GM12878 (cell line): ENCODE measurements at regions not wholly inside any gene's neighbourhood (a gene's known extent, or its start where the extent isn't known, plus 50 kb on each side); places are given as distances from the start of the nearest gene placed in this dataset.

Experiments
- ATAC-seq: fragments of 200-7000 bp; cut with Tn5 transposase; 3 replicates; pipeline ENCODE4 v1.9.1; 2020; ENCODE audit warnings: mild to moderate bottlenecking, moderate library complexity
- BruUV-seq: library from RNA; stranded (reverse); fragments of 400-500 nt; replicated peaks from 2 replicates; lab custom pipeline; 2021; lab: Mats Ljungman, UMichigan
- CTCF ChIA-PET: fragments of 300-600 bp; sonication (Branson Sonifier 250); formaldehyde crosslinking; extraction: SDS; loops from one replicate; lab custom pipeline; 2021; ENCODE audit warnings: inconsistent platforms; lab: Yijun Ruan, JAX
- POLR2A ChIA-PET: fragments of 350-600 bp; formaldehyde crosslinking; extraction: SDS; loops from one replicate; lab custom pipeline; 2021; ENCODE audit warnings: inconsistent platforms; lab: Charles Lee
- RAD21 ChIA-PET: fragments of 300-600 bp; sonication (Branson Sonifier 250); formaldehyde crosslinking; loops from one replicate; lab custom pipeline; 2023; ENCODE audit warnings: antibody characterized with exemption; ENCODE audit not compliant: unreplicated experiment; lab: Charles Lee
- SMC1A ChIA-PET: fragments of 300-600 bp; sonication (Branson Sonifier 250); formaldehyde crosslinking; loops from one replicate; lab custom pipeline; 2023; ENCODE audit not compliant: unreplicated experiment, uncharacterized antibody; lab: Charles Lee
- DNase-seq: peaks from one replicate; pipeline ENCODE4 v3.0.0-alpha.2; 2011; ENCODE audit warnings: low read depth, low spot score
- FAIRE-seq: peaks from 3 replicates; lab custom pipeline; 2011; peaks lifted over from hg19 to GRCh38; lab: Jason Lieb, UNC
- H2AFZ ChIP-seq: 2 replicates; pipeline ENCODE4 v1.6.0; 2011; ENCODE audit warnings: low read depth, low read length, control low read depth; ENCODE audit not compliant: control insufficient read depth
- H3K27ac ChIP-seq: 2 replicates; pipeline ENCODE4 v1.5.1; 2011; ENCODE audit warnings: control low read depth; ENCODE audit not compliant: control insufficient read depth, insufficient read depth
- H3K27me3 ChIP-seq, 2 experiments: replicated peaks in 1 of 2; 2 replicates each; pipeline versions ENCODE4 v1.6.0 to v1.6.1; 2011; ENCODE audit warnings: low read length in 1 of 2; ENCODE audit not compliant: control insufficient read depth in 2 of 2, insufficient read depth in 2 of 2
- H3K36me3 ChIP-seq, 2 experiments: 2 replicates each; pipeline ENCODE4 v1.5.1; 2011; ENCODE audit warnings: low read length in 1 of 2; ENCODE audit not compliant: control insufficient read depth in 2 of 2, insufficient read depth in 2 of 2
- H3K4me1 ChIP-seq: 2 replicates; pipeline ENCODE4 v1.6.1; 2011; ENCODE audit warnings: mild to moderate bottlenecking, low read length, moderate library complexity, mixed read lengths; ENCODE audit not compliant: control insufficient read depth, insufficient read depth
- H3K4me2 ChIP-seq: 2 replicates; pipeline ENCODE4 v1.6.0; 2011; ENCODE audit warnings: control low read depth; ENCODE audit not compliant: control insufficient read depth, insufficient read depth
- H3K4me3 ChIP-seq: fragments of 200-600 bp; sonication (generic); 2 replicates; pipeline ENCODE4 v1.5.1; 2016
- H3K79me2 ChIP-seq: 2 replicates; pipeline ENCODE4 v1.6.0; 2011; ENCODE audit warnings: low read length; ENCODE audit not compliant: control insufficient read depth, insufficient read depth
- H3K9ac ChIP-seq: 2 replicates; pipeline ENCODE4 v1.8.0; 2011; ENCODE audit warnings: low read length, control low read depth, mixed read lengths; ENCODE audit not compliant: control insufficient read depth, insufficient read depth
- H3K9me3 ChIP-seq: replicated peaks from 3 replicates; pipeline ENCODE4 v1.5.1; 2011; ENCODE audit warnings: mild to moderate bottlenecking, low read length; ENCODE audit not compliant: control insufficient read depth, insufficient read depth
- H4K20me1 ChIP-seq: 2 replicates; pipeline ENCODE4 v1.6.0; 2011; ENCODE audit not compliant: control insufficient read depth, insufficient read depth
- ATF7 ChIP-seq: fragments of 450-650 bp; IDR thresholded peaks from 2 replicates; pipeline ENCODE4 v1.6.1; 2016; ENCODE audit warnings: low read depth, mild to moderate bottlenecking
- BMI1 ChIP-seq: fragments of 450-650 bp; IDR thresholded peaks from 2 replicates; pipeline ENCODE4 v1.6.1; 2016; ENCODE audit warnings: mild to moderate bottlenecking, moderate library complexity, borderline replicate concordance
- CBFB ChIP-seq: IDR thresholded peaks from 2 replicates; pipeline ENCODE4 v1.6.1; 2016; ENCODE audit warnings: antibody characterized with exemption, low read depth
- ELK1 ChIP-seq: IDR thresholded peaks from 2 replicates; pipeline ENCODE4 v1.6.1; 2012; ENCODE audit warnings: low read depth, low read length, improper control_type of control experiment
- EZH2 ChIP-seq: IDR thresholded peaks from 2 replicates; pipeline ENCODE4 v1.6.1; 2012; ENCODE audit warnings: low read depth, mild to moderate bottlenecking, control low read depth, inconsistent platforms, low read length, borderline replicate concordance; ENCODE audit not compliant: control insufficient read depth
- JUNB ChIP-seq: IDR thresholded peaks from 2 replicates; pipeline ENCODE4 v1.6.1; 2016; ENCODE audit warnings: antibody characterized with exemption, mild to moderate bottlenecking
- KDM1A ChIP-seq: fragments of 200-600 bp; sonication (generic); IDR thresholded peaks from 2 replicates; pipeline ENCODE4 v1.6.1; 2016; ENCODE audit warnings: borderline replicate concordance
- MXI1 ChIP-seq: fragments of 150-350 bp; IDR thresholded peaks from 2 replicates; pipeline ENCODE4 v1.6.1; 2011; ENCODE audit warnings: low read depth, mild to moderate bottlenecking, inconsistent platforms, low read length, improper control_type of control experiment
- MYB ChIP-seq: fragments of 150-350 bp; IDR thresholded peaks from 2 replicates; pipeline ENCODE4 v1.6.1; 2014; ENCODE audit warnings: mild to moderate bottlenecking, low read depth, low read length, borderline replicate concordance
- NFIC ChIP-seq: IDR thresholded peaks from 2 replicates; pipeline ENCODE4 v1.6.1; 2012; ENCODE audit warnings: low read depth, mild to moderate bottlenecking, inconsistent platforms, low read length, moderate library complexity
- RBBP5 ChIP-seq: fragments of 200-600 bp; sonication (generic); conservative IDR thresholded peaks from 2 replicates; pipeline ENCODE4 v1.6.1; 2016
- SIN3A ChIP-seq: IDR thresholded peaks from 2 replicates; pipeline ENCODE4 v1.6.1; 2012; ENCODE audit warnings: low read depth, low read length, improper control_type of control experiment
- SKIL ChIP-seq: fragments of 450-650 bp; IDR thresholded peaks from 2 replicates; pipeline ENCODE4 v1.6.1; 2017; ENCODE audit warnings: mild to moderate bottlenecking, low read depth, inconsistent platforms; ENCODE audit not compliant: poor library complexity, severe bottlenecking
- STAT3 ChIP-seq: IDR thresholded peaks from 2 replicates; pipeline ENCODE4 v1.6.1; 2011; ENCODE audit warnings: low read depth, low read length, improper control_type of control experiment
- TARDBP ChIP-seq: IDR thresholded peaks from 2 replicates; pipeline ENCODE4 v1.6.1; 2016; ENCODE audit warnings: borderline replicate concordance
- TCF7 ChIP-seq: IDR thresholded peaks from 2 replicates; pipeline ENCODE4 v1.6.1; 2014; ENCODE audit warnings: antibody characterized with exemption, borderline replicate concordance
- ZNF384 ChIP-seq: IDR thresholded peaks from 2 replicates; pipeline ENCODE4 v1.6.1; 2012; ENCODE audit warnings: low read depth, mild to moderate bottlenecking, low read length, improper control_type of control experiment, borderline replicate concordance
- WGBS: methylation state at CpG from one replicate; pipeline ENCODE4 v1.1.6; 2016; ENCODE audit warnings: low lambda C conversion rate; ENCODE audit not compliant: insufficient replicate concordance, insufficient coverage; ENCODE audit errors: missing lambda C conversion rate; 5-methylcytosine and 5-hydroxymethylcytosine counted together
- in situ Hi-C: fragments of 300-500 bp; cut with MboI; formaldehyde crosslinking; loops from 9 replicates; pipeline ENCODE4 v1.14.3; 2018; ENCODE audit warnings: mixed read lengths
- intact Hi-C: fragments of 100-400 bp; cut with micrococcal nuclease; formaldehyde crosslinking; loops from one replicate; pipeline ENCODE4 v1.14.2; 2022; ENCODE audit not compliant: unreplicated experiment
- TF ChIP-seq, protein P1 (sequence below): IDR thresholded peaks from 2 replicates; pipeline ENCODE4 v1.6.1; 2011; ENCODE audit warnings: mild to moderate bottlenecking, low read depth, low read length, moderate library complexity; ENCODE audit not compliant: insufficient replicate concordance

- CTCF ChIA-PET: interaction anchor here (1.0 to 1.5 kb wide), 2 partner anchors 27 to 88 kb away, joined by 3 read pairs; no protein-coding TSS in a partner anchor
- FAIRE-seq: peak; percentile 49
- H3K9me3 ChIP-seq: peaks cover 3% of the 10 kb centered on the region; the same call in 2 of the 3 replicates
- DNase-seq: no peak
- no TSS peak for BruUV-seq
- POLR2A ChIA-PET: interaction anchor here (1.9 kb wide), 1 partner anchor 20 kb away, joined by 10 read pairs; no protein-coding TSS in a partner anchor
- no peak overlapping the region for H3K4me3 ChIP-seq
- no peaks in the 10 kb centered on the region for H4K20me1 ChIP-seq
- no peak overlapping the region for H2AFZ ChIP-seq
- H3K36me3 ChIP-seq: no peaks in the 10 kb centered on the region
- H3K27me3 ChIP-seq: no peaks in the 10 kb centered on the region
- H3K9ac ChIP-seq: no peak overlapping the region
- no peak overlapping the region for H3K27ac ChIP-seq
- SMC1A ChIA-PET: interaction anchor here (1.3 to 2.8 kb wide), 4 partner anchors 20 to 138 kb away, joined by 3 to 31 read pairs (median 4); no protein-coding TSS in a partner anchor
- peaks cover 9% of the 10 kb centered on the region for H3K4me1 ChIP-seq
- no peaks in the 10 kb centered on the region for H3K79me2 ChIP-seq
- no peak overlapping the region for H3K4me2 ChIP-seq
- WGBS: 3% methylated on average over 2 of the region's 2 CpGs
- intact Hi-C loops: no loop called here
- in situ Hi-C loops: no loop called here
- ATAC-seq: peak; percentile 88
- RAD21 ChIA-PET: interaction anchor here (1.1 to 2.6 kb wide), 3 partner anchors 19 to 97 kb away, joined by 3 to 22 read pairs (median 5); no protein-coding TSS in a partner anchor
- TF ChIP-seq SIN3A: no peak
- TF ChIP-seq TARDBP: no peak
- peak; percentile 98 for TF ChIP-seq BMI1
- TF ChIP-seq ZNF384: no peak
- no peak for TF ChIP-seq SKIL
- no peak for TF ChIP-seq RBBP5
- 0 out of 2 replicates have a peak, but pooled peaks have one; percentile 45 for TF ChIP-seq MXI1
- TF ChIP-seq, protein P1, sequence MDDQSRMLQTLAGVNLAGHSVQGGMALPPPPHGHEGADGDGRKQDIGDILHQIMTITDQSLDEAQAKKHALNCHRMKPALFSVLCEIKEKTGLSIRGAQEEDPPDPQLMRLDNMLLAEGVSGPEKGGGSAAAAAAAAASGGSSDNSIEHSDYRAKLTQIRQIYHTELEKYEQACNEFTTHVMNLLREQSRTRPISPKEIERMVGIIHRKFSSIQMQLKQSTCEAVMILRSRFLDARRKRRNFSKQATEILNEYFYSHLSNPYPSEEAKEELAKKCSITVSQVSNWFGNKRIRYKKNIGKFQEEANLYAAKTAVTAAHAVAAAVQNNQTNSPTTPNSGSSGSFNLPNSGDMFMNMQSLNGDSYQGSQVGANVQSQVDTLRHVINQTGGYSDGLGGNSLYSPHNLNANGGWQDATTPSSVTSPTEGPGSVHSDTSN: no peak
- no peak for TF ChIP-seq CBFB
- no peak for TF ChIP-seq EZH2
- TF ChIP-seq JUNB: no peak
- TF ChIP-seq NFIC: no peak
- no peak for TF ChIP-seq KDM1A
- peak; percentile 70; the same call in 1 of the 2 replicates for TF ChIP-seq ATF7
- no peak for TF ChIP-seq TCF7
- no peak for TF ChIP-seq STAT3
- TF ChIP-seq ELK1: no peak
- TF ChIP-seq MYB: no peak
These were observed 668.2 kb upstream of the GJE1 start for GRCh38 chr6:141464490-141464889.
